Esophagus muscularis mucosa (tissue), 4 donors: ENCODE measurements at regions not wholly inside any gene's neighbourhood (a gene's known extent, or its start where the extent isn't known, plus 50 kb on each side); places are given as distances from the start of the nearest gene placed in this dataset.

Experiments used
- DNase-seq: peaks from one replicate; pipeline ENCODE4 v3.0.0-alpha.2; 2017; ENCODE audit errors: extremely low spot score
- H3K27ac ChIP-seq, 4 donors: fragments of 200-600 bp; sonication (generic); replicated peaks in 1 of 4; 1 replicate in 3 of 4; 2 replicates in 1 of 4; pipeline ENCODE4 v1.5.1; 2016 to 2019; ENCODE audit warnings: mild to moderate bottlenecking in 1 of 4
- H3K27me3 ChIP-seq, 4 donors: fragments of 200-600 bp; sonication (generic); one replicate each; pipeline versions ENCODE4 v1.5.1 to v1.6.0; 2016 to 2019
- H3K36me3 ChIP-seq, 4 donors: fragments of 200-600 bp; sonication (generic); one replicate each; pipeline ENCODE4 v1.5.1; 2016 to 2019
- H3K4me1 ChIP-seq, 4 donors: fragments of 200-600 bp; sonication (generic); one replicate each; pipeline ENCODE4 v1.5.1; 2016 to 2019
- H3K4me3 ChIP-seq, 4 donors: fragments of 200-600 bp; sonication (generic); 1 replicate in 2 of 4; 2 replicates in 2 of 4; pipeline ENCODE4 v1.5.1; 2016 to 2019; ENCODE audit warnings: mild to moderate bottlenecking in 4 of 4, moderate library complexity in 1 of 4
- H3K9me3 ChIP-seq, 4 donors: fragments of 200-600 bp; sonication (generic); 1 replicate in 3 of 4; 2 replicates in 1 of 4; pipeline ENCODE4 v1.5.1; 2016 to 2019
- EP300 ChIP-seq: sonication (generic); formaldehyde crosslinking; IDR thresholded peaks from one replicate; pipeline ENCODE4 v1.6.1; 2017; ENCODE audit warnings: antibody characterized with exemption
- POLR2A ChIP-seq: fragments of 450-650 bp; IDR thresholded peaks from one replicate; pipeline ENCODE4 v1.6.1; 2017; ENCODE audit warnings: antibody characterized with exemption, moderate library complexity, mild to moderate bottlenecking, low read depth
- POLR2AphosphoS5 ChIP-seq, 2 donors: sonication (generic); formaldehyde crosslinking; IDR thresholded peaks; one replicate each; pipeline ENCODE4 v1.6.1; 2017; ENCODE audit warnings: antibody characterized with exemption in 2 of 2
- WGBS: methylation state at CpG from one replicate; pipeline ENCODE4 v1.1.5; 2018; 5-methylcytosine and 5-hydroxymethylcytosine counted together
- intact Hi-C: fragments of 100-400 bp; cut with DNase I; formaldehyde crosslinking; loops from one replicate; pipeline ENCODE4 v1.15.1; 2023
- TF ChIP-seq, protein P1 (sequence below), 3 experiments: fragments of 200-600 bp in 2 of 3; fragments of 450-650 bp in 1 of 3; sonication (generic) in 2 of 3; IDR thresholded peaks; one replicate each; pipeline ENCODE4 v1.5.1; 2017 to 2019; ENCODE audit warnings: antibody characterized with exemption in 3 of 3, mild to moderate bottlenecking in 2 of 3, moderate library complexity in 1 of 3

DNA sequence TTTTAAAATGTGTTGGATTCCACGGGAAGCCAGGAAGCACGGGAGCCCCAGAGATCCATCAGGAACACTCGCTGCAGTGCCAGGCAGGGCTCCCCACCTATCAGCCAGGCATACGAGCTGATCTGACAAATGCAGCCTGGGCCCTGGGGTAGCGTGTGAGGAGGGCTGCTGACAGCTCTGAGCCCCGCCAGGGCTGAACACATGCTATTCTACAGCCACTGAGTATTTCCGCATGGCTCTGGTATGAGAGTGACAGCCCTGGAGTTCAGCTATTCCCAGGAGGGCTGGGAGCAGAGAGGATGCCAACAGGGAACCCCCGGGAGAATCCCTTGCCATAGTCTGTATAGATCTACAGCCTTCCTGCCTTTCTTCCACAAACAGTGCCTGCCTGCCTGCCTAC lies 237.3 kb upstream of the ZMIZ1 start:
- Histone ChIP-seq H3K9me3 (peaks cover 0 to 13% (median 8%) of the 10 kb centered on the region in 4 donors), H3K36me3 (no peaks in the 10 kb centered on the region), H3K4me1 (peaks cover 0 to 14% (median 10%) of the 10 kb centered on the region in 4 donors), H3K4me3 (no peak overlapping the region), H3K27ac (no peak overlapping the region), H3K27me3 (no peaks in the 10 kb centered on the region)
- no peak for DNase-seq
- WGBS = 73% methylated on average over 8 of the region's 8 CpGs
- intact Hi-C loops = no loop called here
- TF ChIP-seq EP300 (no peak), POLR2AphosphoS5 (IDR thresholded peaks at IDR 0.05) (no peak), POLR2A (no peak)
- TF ChIP-seq, protein P1, sequence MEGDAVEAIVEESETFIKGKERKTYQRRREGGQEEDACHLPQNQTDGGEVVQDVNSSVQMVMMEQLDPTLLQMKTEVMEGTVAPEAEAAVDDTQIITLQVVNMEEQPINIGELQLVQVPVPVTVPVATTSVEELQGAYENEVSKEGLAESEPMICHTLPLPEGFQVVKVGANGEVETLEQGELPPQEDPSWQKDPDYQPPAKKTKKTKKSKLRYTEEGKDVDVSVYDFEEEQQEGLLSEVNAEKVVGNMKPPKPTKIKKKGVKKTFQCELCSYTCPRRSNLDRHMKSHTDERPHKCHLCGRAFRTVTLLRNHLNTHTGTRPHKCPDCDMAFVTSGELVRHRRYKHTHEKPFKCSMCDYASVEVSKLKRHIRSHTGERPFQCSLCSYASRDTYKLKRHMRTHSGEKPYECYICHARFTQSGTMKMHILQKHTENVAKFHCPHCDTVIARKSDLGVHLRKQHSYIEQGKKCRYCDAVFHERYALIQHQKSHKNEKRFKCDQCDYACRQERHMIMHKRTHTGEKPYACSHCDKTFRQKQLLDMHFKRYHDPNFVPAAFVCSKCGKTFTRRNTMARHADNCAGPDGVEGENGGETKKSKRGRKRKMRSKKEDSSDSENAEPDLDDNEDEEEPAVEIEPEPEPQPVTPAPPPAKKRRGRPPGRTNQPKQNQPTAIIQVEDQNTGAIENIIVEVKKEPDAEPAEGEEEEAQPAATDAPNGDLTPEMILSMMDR (IDR thresholded peaks at IDR 0.05) = no peak

DNA sequence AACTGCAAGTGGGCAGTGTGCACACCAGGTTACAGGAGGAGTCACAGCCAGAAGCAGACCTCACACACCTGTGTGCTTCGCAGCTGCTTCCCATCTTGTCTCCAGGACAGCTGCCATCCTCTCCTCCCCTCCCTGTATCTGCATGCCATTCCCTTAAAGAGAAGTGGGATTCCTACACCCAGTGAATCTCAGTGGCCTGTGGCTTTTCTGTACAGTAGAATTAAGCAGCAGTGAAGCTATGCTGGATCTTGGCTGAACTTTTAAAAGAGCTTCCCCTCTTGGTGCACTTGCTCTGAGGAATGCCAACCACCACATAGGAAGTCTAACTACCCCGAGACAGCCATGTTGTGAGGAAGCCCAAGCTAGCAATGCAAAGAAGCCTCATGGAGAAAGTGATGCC lies 236.5 kb upstream of the ZMIZ1 start:
- no peak for TF ChIP-seq POLR2AphosphoS5 (IDR thresholded peaks at IDR 0.05)
- TF ChIP-seq POLR2A = no peak
- TF ChIP-seq, protein P1 (IDR thresholded peaks at IDR 0.05) = no peak
- no peak for TF ChIP-seq EP300
- intact Hi-C loops = no loop called here
- no peak for DNase-seq
- H3K4me3 ChIP-seq = no peak overlapping the region
- WGBS = 94% methylated on average over 2 of the region's 2 CpGs
- H3K27me3 ChIP-seq = no peaks in the 10 kb centered on the region
- H3K4me1 ChIP-seq = peaks cover 0 to 14% (median 10%) of the 10 kb centered on the region in 4 donors
- peaks cover 0 to 13% (median 8%) of the 10 kb centered on the region in 4 donors for H3K9me3 ChIP-seq
- no peaks in the 10 kb centered on the region for H3K36me3 ChIP-seq
- no peak overlapping the region for H3K27ac ChIP-seq

DNA sequence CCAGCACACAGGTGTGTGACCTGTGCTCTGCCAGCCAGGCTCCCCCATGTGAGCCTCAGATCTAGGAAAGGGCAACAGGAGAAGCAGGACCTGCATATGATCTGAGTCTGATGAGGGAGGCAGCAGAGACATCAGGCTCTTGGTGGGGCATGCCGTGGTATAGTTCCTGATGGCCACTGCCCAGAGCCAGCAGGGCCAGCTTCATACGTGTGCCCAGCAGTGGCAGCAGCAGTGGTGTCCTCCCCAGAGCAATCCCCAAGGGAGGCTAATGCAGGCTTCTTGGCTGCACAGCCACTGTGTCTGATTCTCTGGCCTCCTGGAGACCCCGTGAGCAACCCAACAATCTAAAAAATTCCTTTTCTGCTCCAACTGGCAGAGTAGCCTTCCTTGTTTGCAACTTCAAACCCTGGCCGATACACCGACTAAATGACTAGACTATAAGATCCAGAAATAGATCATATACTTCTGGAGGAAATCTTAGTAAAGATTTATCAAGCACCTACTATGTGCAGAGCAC lies 230.6 kb upstream of the ZMIZ1 start:
- Histone ChIP-seq H3K4me1 (peaks cover 0 to 7% (median 2%) of the 10 kb centered on the region in 4 donors), H3K36me3 (no peaks in the 10 kb centered on the region), H3K4me3 (no peak overlapping the region), H3K9me3 (peaks cover 0 to 1% (median 0%) of the 10 kb centered on the region in 4 donors), H3K27me3 (no peaks in the 10 kb centered on the region), H3K27ac (no peak overlapping the region)
- intact Hi-C loops = no loop called here
- TF ChIP-seq, protein P1 (IDR thresholded peaks at IDR 0.05) = no peak
- no peak for TF ChIP-seq POLR2AphosphoS5 (IDR thresholded peaks at IDR 0.05)
- no peak for TF ChIP-seq EP300
- no peak for TF ChIP-seq POLR2A
- 39% methylated on average over 3 of the region's 5 CpGs for whole genome bisulfite sequencing
- DNase-seq = no peak

DNA sequence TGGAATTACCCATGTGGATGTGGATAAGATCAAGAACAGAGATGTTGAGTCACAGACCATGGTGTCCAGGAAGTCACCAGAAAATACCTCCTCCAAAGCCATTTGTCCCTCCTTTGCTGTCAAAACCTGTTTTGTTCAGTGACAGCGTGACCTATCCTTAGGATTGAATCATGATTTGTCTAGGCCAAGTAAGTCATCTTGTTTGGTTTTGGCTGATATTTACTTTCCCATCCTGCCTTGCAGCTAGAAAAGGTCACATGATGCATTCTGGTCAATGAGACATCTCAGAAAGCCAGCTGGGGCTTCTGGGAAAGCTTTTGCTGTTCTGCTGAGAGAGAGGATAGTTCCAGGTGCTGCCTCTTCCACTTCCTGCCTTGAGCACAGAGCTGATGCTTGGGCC lies 225.3 kb upstream of the ZMIZ1 start:
- no peak overlapping the region for H3K27ac ChIP-seq
- 94% methylated on average over 1 of the region's 1 CpG for WGBS
- no peaks in the 10 kb centered on the region for H3K9me3 ChIP-seq
- TF ChIP-seq POLR2A (no peak), EP300 (no peak), POLR2AphosphoS5 (IDR thresholded peaks at IDR 0.05) (no peak)
- TF ChIP-seq, protein P1 (IDR thresholded peaks at IDR 0.05) = no peak
- no peaks in the 10 kb centered on the region for H3K27me3 ChIP-seq
- H3K4me1 ChIP-seq = peaks cover 0 to under 1% (median 0%) of the 10 kb centered on the region in 4 donors
- no peaks in the 10 kb centered on the region for H3K36me3 ChIP-seq
- intact Hi-C loops = no loop called here
- H3K4me3 ChIP-seq = no peak overlapping the region
- no peak for DNase-seq

DNA sequence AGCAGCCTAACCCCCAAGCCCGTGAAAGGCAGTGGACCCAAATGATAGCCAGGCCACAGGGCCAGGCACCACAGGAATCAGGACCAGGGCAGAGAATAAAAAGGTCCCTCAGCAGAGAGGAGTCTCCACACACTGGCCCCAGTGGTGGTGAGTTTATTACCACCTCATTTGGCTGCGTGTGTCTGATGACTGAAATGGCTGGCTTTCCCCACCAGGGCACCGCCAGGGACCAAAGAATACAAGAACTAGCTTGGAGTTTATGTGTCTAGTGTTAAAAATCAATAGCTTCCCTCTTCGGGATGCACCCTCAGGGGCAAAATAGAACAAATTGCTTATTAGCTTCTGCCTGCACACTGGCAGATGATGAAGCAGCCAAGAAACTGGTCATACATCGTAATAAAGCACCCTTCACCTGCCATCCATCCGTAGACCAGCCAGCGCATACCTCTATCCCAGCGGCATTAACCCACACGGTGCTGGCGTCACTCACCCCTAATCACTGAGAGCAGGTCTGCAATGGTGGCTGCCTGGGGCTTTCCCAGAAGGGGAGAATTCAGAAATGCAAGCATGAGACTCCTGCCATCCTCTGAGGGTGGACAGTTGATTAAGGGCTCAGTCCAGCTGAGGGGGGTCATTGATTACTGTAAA lies 223.7 kb upstream of the ZMIZ1 start:
- Histone ChIP-seq H3K4me3 (no peak overlapping the region), H3K27ac (no peak overlapping the region), H3K9me3 (no peaks in the 10 kb centered on the region), H3K4me1 (no peaks in the 10 kb centered on the region), H3K27me3 (no peaks in the 10 kb centered on the region), H3K36me3 (no peaks in the 10 kb centered on the region)
- intact Hi-C loops = no loop called here
- 81% methylated on average over 9 of the region's 10 CpGs for WGBS
- no peak for DNase-seq
- no peak for TF ChIP-seq POLR2AphosphoS5 (IDR thresholded peaks at IDR 0.05)
- TF ChIP-seq, protein P1 (IDR thresholded peaks at IDR 0.05) = no peak
- TF ChIP-seq POLR2A = no peak
- no peak for TF ChIP-seq EP300
